GM18505 (cell line): ENCODE measurements at regions not wholly inside any gene's neighbourhood (a gene's known extent, or its start where the extent isn't known, plus 50 kb on each side); places are given as distances from the start of the nearest gene placed in this dataset.

ENCODE experiments used
- ATAC-seq: cut with Tn5 transposase; IDR thresholded peaks from one replicate; pipeline ENCODE4 v1.9.1; 2021; ENCODE audit not compliant: unreplicated experiment
- POLR2A ChIP-seq: IDR thresholded peaks from 4 replicates; pipeline ENCODE4 v1.6.1; 2011; ENCODE audit warnings: borderline replicate concordance; ENCODE audit not compliant: insufficient read depth, insufficient read length; ENCODE audit errors: extremely low read depth

- ATAC-seq: no peak
- no peak for TF ChIP-seq POLR2A
Observed at GRCh38 chr4:65738134-65738533, 67.8 kb upstream of the EPHA5 start.

- ATAC-seq: no peak
- TF ChIP-seq POLR2A: no peak
Observed at GRCh38 chr4:65737672-65738071, 67.4 kb upstream of the EPHA5 start.

DNA sequence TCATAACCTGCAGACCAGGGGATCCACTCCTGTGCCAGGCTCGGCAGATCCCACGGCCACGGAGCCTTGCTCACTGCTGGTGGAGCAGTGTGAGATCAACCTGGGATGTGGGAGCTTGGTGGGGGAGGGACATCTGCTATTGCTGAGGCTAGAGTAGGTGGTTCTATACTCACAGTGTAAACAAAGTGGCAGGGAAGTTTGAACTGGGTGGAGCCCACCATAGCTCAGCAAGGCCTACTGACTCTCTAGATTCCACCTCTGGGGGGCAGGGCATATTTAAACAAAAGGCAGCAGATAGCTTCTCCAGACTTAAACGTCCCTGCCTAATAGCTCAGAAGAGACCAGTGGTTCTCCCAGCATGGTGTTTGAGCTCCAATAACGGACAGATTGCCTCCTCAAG, 54.7 kb upstream of the EPHA5 start:
- no peak for TF ChIP-seq POLR2A
- no peak for ATAC-seq
